K562 (cell line): ENCODE measurements at regions not wholly inside any gene's neighbourhood (a gene's known extent, or its start where the extent isn't known, plus 50 kb on each side); places are given as distances from the start of the nearest gene placed in this dataset.

Experiments
- ATAC-seq: fragments of 200-7000 bp; cut with Tn5 transposase; 3 replicates; pipeline ENCODE4 v1.9.1; 2020; ENCODE audit warnings: moderate library complexity
- BruUV-seq: library from RNA; stranded (reverse); fragments of 400-500 nt; replicated peaks from 2 replicates; lab custom pipeline; 2021; lab: Mats Ljungman, UMichigan
- CTCF ChIA-PET: fragments of 300-600 bp; formaldehyde crosslinking; extraction: SDS; loops from one replicate; lab custom pipeline; 2021; ENCODE audit warnings: low intra/inter-chr PET ratio; lab: Yijun Ruan, JAX
- POLR2A ChIA-PET: fragments of 300-600, 350-650 bp; sonication (Branson Sonifier 250); formaldehyde crosslinking; extraction: SDS; loops from one replicate; lab custom pipeline; 2021; ENCODE audit warnings: antibody characterized with exemption, inconsistent platforms; lab: Yijun Ruan, JAX
- DNase-seq, 4 experiments: peaks; one replicate each; pipeline versions ENCODE4 v3.0.0 to v3.0.0-alpha.2; 2011 to 2018; ENCODE audit warnings: low spot score in 3 of 4, mixed read lengths in 3 of 4; ENCODE audit errors: extremely low read depth in 1 of 4
- FAIRE-seq: peaks from 2 replicates; lab custom pipeline; 2011; peaks lifted over from hg19 to GRCh38; lab: Jason Lieb, UNC
- H2AFZ ChIP-seq: 2 replicates; pipeline ENCODE4 v1.6.0; 2011; ENCODE audit warnings: low read depth, low read length, control low read depth, inconsistent platforms
- H3K27ac ChIP-seq: fragments of 200-600 bp; 3 replicates; pipeline ENCODE4 v1.8.0; 2011; ENCODE audit warnings: low read depth, mild to moderate bottlenecking, control low read depth, inconsistent platforms, low read length, moderate library complexity, mixed read lengths; ENCODE audit errors: extremely low read depth
- H3K27me3 ChIP-seq, 2 experiments: fragments of 300-600 bp in 1 of 2; 2 replicates in 1 of 2; 3 replicates in 1 of 2; pipeline versions ENCODE4 v1.6.0 to v1.8.0; 2011; ENCODE audit warnings: inconsistent platforms in 2 of 2, low read length in 2 of 2, mild to moderate bottlenecking in 1 of 2, mixed read lengths in 1 of 2, moderate library complexity in 1 of 2; ENCODE audit not compliant: control insufficient read depth in 2 of 2, insufficient read depth in 2 of 2
- H3K36me3 ChIP-seq: fragments of 300-600 bp; 3 replicates; pipeline ENCODE4 v1.8.0; 2011; ENCODE audit warnings: mild to moderate bottlenecking, low read length, inconsistent platforms; ENCODE audit not compliant: control insufficient read depth, insufficient read depth
- H3K4me1 ChIP-seq, 2 experiments: fragments of 200-600 bp in 1 of 2; replicated peaks in 1 of 2; 2 replicates in 1 of 2; 3 replicates in 1 of 2; pipeline versions ENCODE4 v1.5.1 to v1.8.0; 2011; ENCODE audit warnings: inconsistent platforms in 2 of 2, low read length in 2 of 2, mild to moderate bottlenecking in 1 of 2, mixed read lengths in 1 of 2, moderate library complexity in 1 of 2; ENCODE audit not compliant: control insufficient read depth in 2 of 2, insufficient read depth in 2 of 2
- H3K4me2 ChIP-seq: 2 replicates; pipeline ENCODE4 v1.6.1; 2011; ENCODE audit warnings: low read length, control low read depth, inconsistent platforms, mixed read lengths; ENCODE audit not compliant: insufficient read depth
- H3K4me3 ChIP-seq: fragments of 200-600 bp; sonication (generic), shearing (Covaris generic); 2 replicates; pipeline ENCODE4 v1.5.1; 2016; ENCODE audit warnings: control low read depth, inconsistent platforms
- H3K79me2 ChIP-seq: fragments of 200-600 bp; 3 replicates; pipeline ENCODE4 v1.8.0; 2011; ENCODE audit warnings: low read length, inconsistent platforms; ENCODE audit not compliant: control insufficient read depth, insufficient read depth
- H3K9ac ChIP-seq, 2 experiments: 2 replicates each; pipeline versions ENCODE4 v1.6.0 to v1.6.1; 2011; ENCODE audit warnings: low read depth in 2 of 2, low read length in 2 of 2, control low read depth in 1 of 2, inconsistent platforms in 1 of 2, mild to moderate bottlenecking in 1 of 2, mixed read lengths in 1 of 2; ENCODE audit not compliant: insufficient read depth in 1 of 2
- H3K9me1 ChIP-seq: one replicate; pipeline ENCODE4 v1.6.0; 2011; ENCODE audit warnings: inconsistent platforms, mild to moderate bottlenecking, low read length, moderate library complexity; ENCODE audit not compliant: control insufficient read depth, insufficient read depth
- H3K9me3 ChIP-seq: replicated peaks from 2 replicates; pipeline ENCODE4 v1.5.1; 2011; ENCODE audit warnings: low read depth, low read length, inconsistent platforms; ENCODE audit not compliant: control insufficient read depth, insufficient read depth
- H4K20me1 ChIP-seq: replicated peaks from 2 replicates; pipeline ENCODE4 v1.6.1; 2011; ENCODE audit warnings: low read length, inconsistent platforms, mixed read lengths; ENCODE audit not compliant: control insufficient read depth, insufficient read depth
- ELF1 ChIP-seq: fragments of 200-800 bp; sonication (Bioruptor generic); IDR thresholded peaks from 2 replicates; pipeline ENCODE4 v1.6.1; 2016; ENCODE audit warnings: missing genetic modification characterization, missing compliant biosample characterization
- FOXO4 ChIP-seq: fragments of 450-650 bp; formaldehyde crosslinking; IDR thresholded peaks from 2 replicates; pipeline ENCODE4 v1.4.0; 2020; ENCODE audit warnings: mild to moderate bottlenecking, moderate library complexity
- HMG20A ChIP-seq: fragments of 450-650 bp; formaldehyde crosslinking; conservative IDR thresholded peaks from 2 replicates; pipeline ENCODE4 v1.4.0; 2020; ENCODE audit warnings: mild to moderate bottlenecking, mixed read lengths
- PHF8 ChIP-seq: fragments of 200-600 bp; sonication (generic); IDR thresholded peaks from 2 replicates; pipeline ENCODE4 v1.6.1; 2012; ENCODE audit warnings: mixed run types, mild to moderate bottlenecking, inconsistent platforms, low read length, moderate library complexity, borderline replicate concordance
- RFX1 ChIP-seq: fragments of 450-650 bp; IDR thresholded peaks from 2 replicates; pipeline ENCODE4 v1.6.1; 2016; ENCODE audit warnings: mild to moderate bottlenecking, moderate library complexity
- RUNX1 ChIP-seq: sonication (generic); IDR thresholded peaks from 2 replicates; pipeline ENCODE4 v1.6.1; 2016; ENCODE audit warnings: antibody characterized with exemption, low read depth
- SMC3 ChIP-seq: conservative IDR thresholded peaks from 2 replicates; pipeline ENCODE4 v1.6.1; 2011; ENCODE audit warnings: low read depth, low read length, improper control_type of control experiment; ENCODE audit not compliant: insufficient read depth
- SRSF3 ChIP-seq: fragments of 200-400 bp; formaldehyde crosslinking; IDR thresholded peaks from 2 replicates; pipeline ENCODE4 v1.6.1; 2016; ENCODE audit warnings: mild to moderate bottlenecking, low read length, moderate library complexity; ENCODE audit not compliant: insufficient read depth
- TOE1 ChIP-seq, 2 experiments: fragments of 450-650 bp in 1 of 2; sonication (generic) in 1 of 2; formaldehyde crosslinking in 1 of 2; IDR thresholded peaks; 2 replicates each; pipeline versions ENCODE4 v1.7.1 to v1.8.0; 2016 to 2022; ENCODE audit warnings: borderline replicate concordance in 2 of 2, mild to moderate bottlenecking in 2 of 2, antibody characterized with exemption in 1 of 2, inconsistent platforms in 1 of 2, low read depth in 1 of 2, missing genetic modification reagents in 1 of 2, moderate library complexity in 1 of 2
- USF2 ChIP-seq: sonication (generic); formaldehyde crosslinking; IDR thresholded peaks from 2 replicates; pipeline ENCODE4 v1.5.0; 2020; ENCODE audit warnings: missing genetic modification reagents
- XRCC4 ChIP-seq: IDR thresholded peaks from one replicate; pipeline ENCODE4 v1.6.1; 2011; ENCODE audit not compliant: insufficient read depth, insufficient read length; ENCODE audit errors: extremely low read depth
- ZFPM2 ChIP-seq: fragments of 250-450 bp; sonication (Bioruptor Pico); IDR thresholded peaks from 2 replicates; pipeline ENCODE4 v1.5.1; 2022; ENCODE audit warnings: mild to moderate bottlenecking
- ZNF263 ChIP-seq: sonication (generic); formaldehyde crosslinking; IDR thresholded peaks from 2 replicates; pipeline ENCODE4 v1.8.0; 2022; ENCODE audit warnings: mild to moderate bottlenecking, missing genetic modification reagents, borderline replicate concordance
- ZNF274 ChIP-seq: IDR thresholded peaks from 2 replicates; pipeline ENCODE4 v1.6.1; 2011; ENCODE audit warnings: low read depth, mild to moderate bottlenecking, low read length, moderate library complexity, borderline replicate concordance
- WGBS: fragments of 100-300 bp; shearing (Covaris generic); methylation state at CpG from one replicate; pipeline ENCODE4 v1.1.6; 2016; ENCODE audit warnings: low coverage, mixed read lengths; ENCODE audit not compliant: insufficient coverage; ENCODE audit errors: missing lambda C conversion rate; 5-methylcytosine and 5-hydroxymethylcytosine counted together
- in situ Hi-C: fragments of 300-500 bp; cut with MboI; formaldehyde crosslinking; loops from 4 replicates; pipeline ENCODE4 v1.15.0; 2018; ENCODE audit warnings: inconsistent platforms, mixed read lengths
- intact Hi-C: fragments of 100-400 bp; cut with micrococcal nuclease; formaldehyde crosslinking; loops from 2 replicates; pipeline ENCODE4 v1.14.2; 2022

GRCh38 chr7:98758157-98758556, 111.7 kb downstream of the TMEM130 start:
- no peak for FAIRE-seq
- Histone ChIP-seq H3K9me3 (no peaks in the 10 kb centered on the region), H3K4me3 (no peak overlapping the region), H3K27me3 (peaks cover 0 to 28% of the 10 kb centered on the region in 2 experiments; a peak in 2 of 5 replicates), H3K4me1 (peaks cover 0 to 4% of the 10 kb centered on the region in 2 experiments; a peak in 1 of 5 replicates), H3K79me2 (no peaks in the 10 kb centered on the region), H3K27ac (no peak overlapping the region), H2AFZ (no peak overlapping the region), H3K9me1 (no peaks in the 10 kb centered on the region), H3K9ac (no peak overlapping the region), H3K36me3 (no peaks in the 10 kb centered on the region), H3K4me2 (no peak overlapping the region), H4K20me1 (0 out of 2 replicates have a peak, but pooled peaks cover 4% of the 10 kb centered on the region)
- no TSS peak for BruUV-seq
- DNase-seq: no peak
- no peak for TF ChIP-seq HMG20A
- in situ Hi-C loops: no loop called here
- WGBS: 5% methylated on average over 5 of the region's 5 CpGs
- intact Hi-C loops: no loop called here
- ChIA-PET POLR2A (no interaction called here), CTCF (no interaction called here)
- ATAC-seq: no peak

- FAIRE-seq (no peak), DNase-seq (no peak), ATAC-seq (no peak)
- POLR2A ChIA-PET: interaction anchor here (0.6 kb wide), 1 partner anchor 22 kb away, joined by 3 read pairs; no protein-coding TSS in a partner anchor
- CTCF ChIA-PET: no interaction called here
- no peak overlapping the region for H2AFZ ChIP-seq
- no peaks in the 10 kb centered on the region for H3K9me1 ChIP-seq
- peaks cover 0 to 2% of the 10 kb centered on the region in 2 experiments; a peak in 1 of 5 replicates for H3K4me1 ChIP-seq
- no peaks in the 10 kb centered on the region for H3K36me3 ChIP-seq
- peaks cover 2 to 35% of the 10 kb centered on the region in 2 experiments; a peak in 2 of 5 replicates for H3K27me3 ChIP-seq
- H3K4me3 ChIP-seq: no peak overlapping the region
- no TSS peak for BruUV-seq
- H3K9me3 ChIP-seq: 0 out of 2 replicates have a peak, but pooled peaks cover 3% of the 10 kb centered on the region
- no peaks in the 10 kb centered on the region for H3K79me2 ChIP-seq
- no peak overlapping the region for H3K27ac ChIP-seq
- WGBS: 0% methylated on average over 8 of the region's 8 CpGs
- H3K4me2 ChIP-seq: no peak overlapping the region
- intact Hi-C loops: no loop called here
- in situ Hi-C loops: no loop called here
- 0 out of 2 replicates have a peak, but pooled peaks cover 4% of the 10 kb centered on the region for H4K20me1 ChIP-seq
- no peak overlapping the region for H3K9ac ChIP-seq
- TF ChIP-seq USF2 (CRISPR knock-in tag) (no peak), XRCC4 (no peak), SRSF3 (no peak), ELF1 (tag) (no peak), ZNF274 (no peak), RUNX1 (no peak), ZNF263 (no peak), ZFPM2 (CRISPR knock-in tag) (no peak), SMC3 (no peak), TOE1 (IDR thresholded peaks at IDR 0.05; ENCODE audit: borderline replicate concordance) (no peak), TOE1 (CRISPR knock-in tag; IDR thresholded peaks at IDR 0.05; ENCODE audit: borderline replicate concordance, low read depth) (no peak), PHF8 (no peak), RFX1 (no peak), FOXO4 (no peak)
Observed at GRCh38 chr7:98760201-98760651, 109.6 kb downstream of the TMEM130 start.
